ENCODE measurements at regions not wholly inside any gene's neighbourhood (a gene's known extent, or its start where the extent isn't known, plus 50 kb on each side); places are given as distances from the start of the nearest gene placed in this dataset.

GRCh38 chr2:120914839-120915521 lies 179.3 kb downstream of the GLI2 start:
- Histone ChIP-seq H3K9me3 (ENCODE audit: insufficient read depth, low read depth, low read length) (no peaks in the 10 kb centered on the region), H3K9ac (ENCODE audit: low read depth, low read length, poor library complexity, severe bottlenecking) (no peak overlapping the region), H4K20me1 (ENCODE audit: insufficient read depth, low read length, poor library complexity, severe bottlenecking) (no peaks in the 10 kb centered on the region), H3F3A (ENCODE audit: low read depth) (no peaks in the 10 kb centered on the region), H3K36me3 (ENCODE audit: insufficient read depth, low read length) (no peaks in the 10 kb centered on the region), H3K79me2 (ENCODE audit: insufficient read depth, low read length) (no peaks in the 10 kb centered on the region), H3K4me2 (ENCODE audit: low read depth, low read length, poor library complexity, severe bottlenecking) (no peak overlapping the region), H2AFZ (ENCODE audit: low read length) (no peak overlapping the region), H3K9me2 (replicated peaks; ENCODE audit: low read depth, low read length) (no peaks in the 10 kb centered on the region), H3K4me3 (ENCODE audit: low read length, poor library complexity, severe bottlenecking) (no peak overlapping the region), H3K27me3 (ENCODE audit: insufficient read depth, low read length, poor library complexity, severe bottlenecking) (no peaks in the 10 kb centered on the region), H3K4me1 (ENCODE audit: insufficient read depth, low read length, poor library complexity, severe bottlenecking) (no peaks in the 10 kb centered on the region)
- TF ChIP-seq, protein P1, sequence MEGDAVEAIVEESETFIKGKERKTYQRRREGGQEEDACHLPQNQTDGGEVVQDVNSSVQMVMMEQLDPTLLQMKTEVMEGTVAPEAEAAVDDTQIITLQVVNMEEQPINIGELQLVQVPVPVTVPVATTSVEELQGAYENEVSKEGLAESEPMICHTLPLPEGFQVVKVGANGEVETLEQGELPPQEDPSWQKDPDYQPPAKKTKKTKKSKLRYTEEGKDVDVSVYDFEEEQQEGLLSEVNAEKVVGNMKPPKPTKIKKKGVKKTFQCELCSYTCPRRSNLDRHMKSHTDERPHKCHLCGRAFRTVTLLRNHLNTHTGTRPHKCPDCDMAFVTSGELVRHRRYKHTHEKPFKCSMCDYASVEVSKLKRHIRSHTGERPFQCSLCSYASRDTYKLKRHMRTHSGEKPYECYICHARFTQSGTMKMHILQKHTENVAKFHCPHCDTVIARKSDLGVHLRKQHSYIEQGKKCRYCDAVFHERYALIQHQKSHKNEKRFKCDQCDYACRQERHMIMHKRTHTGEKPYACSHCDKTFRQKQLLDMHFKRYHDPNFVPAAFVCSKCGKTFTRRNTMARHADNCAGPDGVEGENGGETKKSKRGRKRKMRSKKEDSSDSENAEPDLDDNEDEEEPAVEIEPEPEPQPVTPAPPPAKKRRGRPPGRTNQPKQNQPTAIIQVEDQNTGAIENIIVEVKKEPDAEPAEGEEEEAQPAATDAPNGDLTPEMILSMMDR (conservative IDR thresholded peaks at IDR 0.05; ENCODE audit: low read length): no peak
- TF ChIP-seq EZH2phosphoT487 (IDR thresholded peaks at IDR 0.05; ENCODE audit: borderline replicate concordance): no peak

GRCh38 chr2:120915670-120916069 lies 180.0 kb downstream of the GLI2 start:
- H3K9me3 ChIP-seq (ENCODE audit: insufficient read depth, low read depth, low read length): no peaks in the 10 kb centered on the region
- H3K9ac ChIP-seq (ENCODE audit: low read depth, low read length, poor library complexity, severe bottlenecking): no peak overlapping the region
- H4K20me1 ChIP-seq (ENCODE audit: insufficient read depth, low read length, poor library complexity, severe bottlenecking): no peaks in the 10 kb centered on the region
- H3K36me3 ChIP-seq (ENCODE audit: insufficient read depth, low read length): no peaks in the 10 kb centered on the region
- no peaks in the 10 kb centered on the region for H3K9me2 ChIP-seq (replicated peaks; ENCODE audit: low read depth, low read length)
- no peaks in the 10 kb centered on the region for H3K79me2 ChIP-seq (ENCODE audit: insufficient read depth, low read length)
- H3F3A ChIP-seq (ENCODE audit: low read depth): no peaks in the 10 kb centered on the region
- no peaks in the 10 kb centered on the region for H3K4me1 ChIP-seq (ENCODE audit: insufficient read depth, low read length, poor library complexity, severe bottlenecking)
- no peak overlapping the region for H2AFZ ChIP-seq (ENCODE audit: low read length)
- TF ChIP-seq, protein P1 (conservative IDR thresholded peaks at IDR 0.05; ENCODE audit: low read length): no peak
- no peak for TF ChIP-seq EZH2phosphoT487 (IDR thresholded peaks at IDR 0.05; ENCODE audit: borderline replicate concordance)
- H3K4me3 ChIP-seq (ENCODE audit: low read length, poor library complexity, severe bottlenecking): no peak overlapping the region
- no peaks in the 10 kb centered on the region for H3K27me3 ChIP-seq (ENCODE audit: insufficient read depth, low read length, poor library complexity, severe bottlenecking)
- no peak overlapping the region for H3K4me2 ChIP-seq (ENCODE audit: low read depth, low read length, poor library complexity, severe bottlenecking)

DNA sequence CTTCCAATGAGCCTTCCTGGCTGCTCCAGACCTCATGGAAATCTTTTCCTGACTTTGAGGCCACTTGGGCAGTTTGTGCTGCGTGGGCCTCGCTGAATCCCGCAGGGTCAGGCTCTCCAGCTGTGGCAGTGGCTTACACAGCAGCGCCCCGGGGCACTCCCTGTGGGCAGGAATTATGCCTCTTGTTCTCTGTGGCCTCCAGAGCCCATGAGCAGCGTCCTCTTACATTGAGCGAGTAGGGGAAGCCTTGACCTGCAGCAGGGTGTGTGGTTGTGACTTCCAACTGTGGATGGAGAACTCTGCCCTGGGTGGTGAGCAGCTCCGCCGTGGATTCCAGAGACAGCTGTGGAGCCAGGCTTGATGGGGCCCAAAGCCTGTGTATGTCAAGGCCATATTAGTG lies 180.8 kb downstream of the GLI2 start:
- no peaks in the 10 kb centered on the region for H3K4me1 ChIP-seq (ENCODE audit: insufficient read depth, low read length, poor library complexity, severe bottlenecking)
- H3K36me3 ChIP-seq (ENCODE audit: insufficient read depth, low read length): no peaks in the 10 kb centered on the region
- H3K9me2 ChIP-seq (replicated peaks; ENCODE audit: low read depth, low read length): no peaks in the 10 kb centered on the region
- no peak overlapping the region for H3K4me2 ChIP-seq (ENCODE audit: low read depth, low read length, poor library complexity, severe bottlenecking)
- H3F3A ChIP-seq (ENCODE audit: low read depth): no peaks in the 10 kb centered on the region
- no peaks in the 10 kb centered on the region for H3K79me2 ChIP-seq (ENCODE audit: insufficient read depth, low read length)
- H3K9ac ChIP-seq (ENCODE audit: low read depth, low read length, poor library complexity, severe bottlenecking): no peak overlapping the region
- H3K4me3 ChIP-seq (ENCODE audit: low read length, poor library complexity, severe bottlenecking): no peak overlapping the region
- no peaks in the 10 kb centered on the region for H3K9me3 ChIP-seq (ENCODE audit: insufficient read depth, low read depth, low read length)
- H4K20me1 ChIP-seq (ENCODE audit: insufficient read depth, low read length, poor library complexity, severe bottlenecking): no peaks in the 10 kb centered on the region
- no peak overlapping the region for H2AFZ ChIP-seq (ENCODE audit: low read length)
- H3K27me3 ChIP-seq (ENCODE audit: insufficient read depth, low read length, poor library complexity, severe bottlenecking): no peaks in the 10 kb centered on the region
- TF ChIP-seq, protein P1 (conservative IDR thresholded peaks at IDR 0.05; ENCODE audit: low read length): no peak
- TF ChIP-seq EZH2phosphoT487 (IDR thresholded peaks at IDR 0.05; ENCODE audit: borderline replicate concordance): no peak
